Brain microvascular endothelial cell (primary cell): ENCODE measurements at regions not wholly inside any gene's neighbourhood (a gene's known extent, or its start where the extent isn't known, plus 50 kb on each side); places are given as distances from the start of the nearest gene placed in this dataset.
"Not testable (repeated sequence)": the region's sequence is repeated elsewhere in the genome, so short reads cannot be mapped to it uniquely, and the experiment has no call there.

Source experiments
- DNase-seq: peaks from one replicate; pipeline ENCODE4 v3.0.0-alpha.2; 2020
- H3K27ac ChIP-seq: fragments of 250-450 bp; sonication (Bioruptor Pico); 2 replicates; pipeline ENCODE4 v1.5.1; 2020; ENCODE audit warnings: mild to moderate bottlenecking, moderate library complexity
- H3K27me3 ChIP-seq: fragments of 250-450 bp; sonication (Bioruptor Pico); replicated peaks from 2 replicates; pipeline ENCODE4 v1.5.1; 2020; ENCODE audit warnings: mild to moderate bottlenecking
- H3K36me3 ChIP-seq: fragments of 250-450 bp; sonication (Bioruptor Pico); replicated peaks from 2 replicates; pipeline ENCODE4 v1.5.1; 2020; ENCODE audit warnings: mild to moderate bottlenecking
- H3K4me3 ChIP-seq: 2 replicates; pipeline ENCODE4 v1.5.1; 2011; ENCODE audit warnings: low read depth, mild to moderate bottlenecking, control low read depth, low read length, moderate library complexity
- in situ Hi-C: cut with HindIII; loops from 2 replicates; pipeline ENCODE4 v1.10.0; 2017; ENCODE audit warnings: low sequenced_read_pairs, low pct_ligation_motif_present
- TF ChIP-seq, protein P1 (sequence below): IDR thresholded peaks from 2 replicates; pipeline ENCODE4 v1.5.1; 2011; ENCODE audit warnings: low read depth, mild to moderate bottlenecking, moderate library complexity, low read length, control low read depth, inconsistent platforms; ENCODE audit errors: missing control alignments

DNA sequence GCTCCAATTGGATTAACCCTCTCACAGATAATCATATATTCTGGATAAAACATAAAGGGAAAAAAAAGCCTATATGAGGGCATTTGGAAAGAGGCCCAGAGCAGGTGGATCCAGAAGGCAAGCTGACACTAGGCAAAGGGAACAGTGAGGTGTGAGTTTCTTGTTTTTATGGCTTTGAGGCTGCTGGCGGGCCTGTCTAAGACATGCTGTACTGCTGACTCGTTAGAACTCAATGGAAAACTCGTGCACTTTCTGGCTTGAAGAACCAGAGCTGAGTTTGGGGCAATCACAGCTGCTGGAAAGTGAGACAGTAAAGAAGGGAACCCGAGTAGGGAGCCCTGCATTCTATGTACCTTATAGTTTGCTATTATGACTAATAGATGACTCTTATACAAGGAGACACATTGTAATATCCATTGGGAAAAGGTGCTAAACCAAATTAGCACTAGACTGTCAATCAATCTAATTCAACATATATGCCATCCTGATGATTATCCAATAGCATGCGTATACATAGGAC, 637.1 kb downstream of the GATA3 start:
- no peak overlapping the region for H3K4me3 ChIP-seq
- no peak overlapping the region for H3K27ac ChIP-seq
- no peaks in the 10 kb centered on the region for H3K27me3 ChIP-seq
- no peaks in the 10 kb centered on the region for H3K36me3 ChIP-seq
- in situ Hi-C loops: no loop called here
- TF ChIP-seq, protein P1, sequence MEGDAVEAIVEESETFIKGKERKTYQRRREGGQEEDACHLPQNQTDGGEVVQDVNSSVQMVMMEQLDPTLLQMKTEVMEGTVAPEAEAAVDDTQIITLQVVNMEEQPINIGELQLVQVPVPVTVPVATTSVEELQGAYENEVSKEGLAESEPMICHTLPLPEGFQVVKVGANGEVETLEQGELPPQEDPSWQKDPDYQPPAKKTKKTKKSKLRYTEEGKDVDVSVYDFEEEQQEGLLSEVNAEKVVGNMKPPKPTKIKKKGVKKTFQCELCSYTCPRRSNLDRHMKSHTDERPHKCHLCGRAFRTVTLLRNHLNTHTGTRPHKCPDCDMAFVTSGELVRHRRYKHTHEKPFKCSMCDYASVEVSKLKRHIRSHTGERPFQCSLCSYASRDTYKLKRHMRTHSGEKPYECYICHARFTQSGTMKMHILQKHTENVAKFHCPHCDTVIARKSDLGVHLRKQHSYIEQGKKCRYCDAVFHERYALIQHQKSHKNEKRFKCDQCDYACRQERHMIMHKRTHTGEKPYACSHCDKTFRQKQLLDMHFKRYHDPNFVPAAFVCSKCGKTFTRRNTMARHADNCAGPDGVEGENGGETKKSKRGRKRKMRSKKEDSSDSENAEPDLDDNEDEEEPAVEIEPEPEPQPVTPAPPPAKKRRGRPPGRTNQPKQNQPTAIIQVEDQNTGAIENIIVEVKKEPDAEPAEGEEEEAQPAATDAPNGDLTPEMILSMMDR: no peak
- DNase-seq: no peak

DNA sequence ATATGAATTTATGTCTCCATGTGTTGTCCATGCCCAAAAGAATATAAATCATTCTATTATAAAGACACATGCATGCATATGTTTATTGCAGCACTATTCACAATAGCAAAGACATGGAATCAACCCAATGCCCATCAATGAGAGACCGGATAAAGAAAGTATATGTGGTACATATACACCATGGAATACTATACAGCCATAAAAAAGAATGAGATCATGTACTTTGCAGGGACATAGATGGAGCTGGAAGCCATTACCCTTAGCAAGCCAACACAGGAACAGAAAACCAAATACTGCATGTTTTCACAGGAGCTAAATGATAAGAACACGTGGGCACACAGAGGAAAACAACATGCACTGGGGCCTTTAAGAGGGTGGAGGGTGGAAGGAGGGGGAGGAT, 639.1 kb downstream of the GATA3 start:
- H3K27ac ChIP-seq, H3K27me3 ChIP-seq, H3K36me3 ChIP-seq, H3K4me3 ChIP-seq, DNase-seq, in situ Hi-C loops: not testable (repeated sequence)

DNA sequence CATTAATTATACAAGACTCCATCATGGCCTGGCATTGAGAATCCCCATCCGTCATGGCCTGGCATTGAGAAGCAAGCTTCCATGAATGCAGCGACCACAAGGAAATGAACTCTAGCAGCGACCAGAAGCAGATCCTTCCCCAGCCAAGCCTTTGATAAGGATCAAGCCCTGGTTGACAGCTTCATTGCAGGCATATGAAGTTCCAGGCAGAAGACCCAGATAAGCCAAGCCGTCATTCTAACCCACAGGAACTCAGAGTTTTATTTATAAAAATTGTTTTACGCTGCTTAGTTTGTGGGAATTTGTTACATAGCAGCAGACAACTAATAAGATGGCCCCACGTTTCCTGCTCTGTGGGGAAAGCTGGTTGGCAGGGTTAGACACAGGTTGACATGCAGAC, 642.3 kb downstream of the GATA3 start:
- no peaks in the 10 kb centered on the region for H3K36me3 ChIP-seq
- H3K27ac ChIP-seq: no peak overlapping the region
- no peaks in the 10 kb centered on the region for H3K27me3 ChIP-seq
- DNase-seq: no peak
- TF ChIP-seq, protein P1: no peak
- in situ Hi-C loops: no loop called here
- H3K4me3 ChIP-seq: no peak overlapping the region

DNA sequence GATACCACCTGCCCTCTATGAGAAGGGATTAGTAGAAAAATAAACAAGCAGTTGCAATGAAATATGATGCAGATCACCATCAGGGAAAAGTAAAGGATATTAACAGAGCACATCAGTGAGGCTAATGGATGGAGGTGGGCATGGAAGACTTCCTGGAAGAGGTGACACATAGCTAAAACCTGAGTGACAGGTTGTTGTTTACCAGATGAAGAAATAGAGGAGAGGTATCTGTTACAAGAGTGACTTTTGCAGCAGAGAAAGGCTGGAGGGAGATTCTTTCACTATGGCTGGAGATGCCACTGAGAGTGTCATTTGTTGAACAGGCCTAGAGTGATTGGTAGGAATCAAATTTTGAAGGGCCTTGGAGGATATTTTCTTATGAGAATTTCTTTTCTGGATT, 646.2 kb downstream of the GATA3 start:
- H3K36me3 ChIP-seq: no peaks in the 10 kb centered on the region
- H3K4me3 ChIP-seq: no peak overlapping the region
- no peak overlapping the region for H3K27ac ChIP-seq
- DNase-seq: no peak
- in situ Hi-C loops: no loop called here
- H3K27me3 ChIP-seq: no peaks in the 10 kb centered on the region
- TF ChIP-seq, protein P1: no peak

DNA sequence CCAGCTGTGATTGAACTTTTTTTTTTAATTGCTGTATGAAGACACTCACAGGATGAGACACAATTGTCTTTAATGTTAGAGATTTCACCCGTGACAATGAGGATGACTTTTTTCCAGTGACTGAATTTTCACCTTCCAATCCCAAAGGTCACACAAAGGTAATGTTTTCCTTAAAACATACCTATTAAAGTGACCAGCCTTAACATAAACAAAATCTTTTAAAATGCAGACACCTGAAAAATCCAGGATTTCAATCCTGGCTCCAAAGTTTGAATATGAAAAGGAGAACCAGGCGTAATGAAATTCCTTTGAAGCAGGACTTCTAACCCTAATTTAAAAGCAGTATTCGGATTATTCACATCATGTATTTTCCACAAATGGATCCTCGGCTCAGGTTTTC, 647.7 kb downstream of the GATA3 start:
- Histone ChIP-seq H3K27me3 (no peaks in the 10 kb centered on the region), H3K27ac (no peak overlapping the region), H3K36me3 (no peaks in the 10 kb centered on the region), H3K4me3 (no peak overlapping the region)
- TF ChIP-seq, protein P1: no peak
- in situ Hi-C loops: no loop called here
- no peak for DNase-seq

DNA sequence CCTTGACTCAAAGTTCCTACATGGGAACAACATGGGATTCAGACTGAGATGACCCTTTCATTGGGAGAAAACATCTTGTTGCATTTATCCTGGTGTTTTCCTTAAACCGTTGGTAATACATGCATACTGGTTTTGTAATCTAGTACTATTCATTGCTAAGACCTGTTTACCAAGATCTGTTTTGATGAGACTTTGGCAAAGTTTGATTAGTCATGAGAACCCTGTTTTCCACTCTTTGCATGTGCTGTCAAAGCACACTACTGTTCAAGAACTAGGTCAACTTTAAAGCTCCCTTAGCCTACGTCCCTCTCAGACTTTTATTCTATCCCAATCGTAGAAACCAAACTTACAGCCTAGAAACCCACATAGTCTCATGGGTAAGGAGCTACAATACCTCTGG, 650.9 kb downstream of the GATA3 start:
- in situ Hi-C loops: no loop called here
- DNase-seq: no peak
- Histone ChIP-seq H3K36me3 (no peaks in the 10 kb centered on the region), H3K27me3 (no peaks in the 10 kb centered on the region), H3K27ac (no peak overlapping the region), H3K4me3 (no peak overlapping the region)
- TF ChIP-seq, protein P1: no peak
